HG03457 (cell line): ENCODE measurements at regions not wholly inside any gene's neighbourhood (a gene's known extent, or its start where the extent isn't known, plus 50 kb on each side); places are given as distances from the start of the nearest gene placed in this dataset.

Experiments
- ATAC-seq: cut with Tn5 transposase; IDR thresholded peaks from one replicate; pipeline ENCODE4 v1.9.1; 2021; ENCODE audit warnings: moderate number of reproducible peaks; ENCODE audit not compliant: unreplicated experiment

GRCh38 chr6:4563156-4563555 is 213.0 kb upstream of the CDYL start:
- no peak for ATAC-seq

- no peak for ATAC-seq
These were observed 214.3 kb upstream of the CDYL start for GRCh38 chr6:4561773-4562400.

- ATAC-seq = no peak
These were observed 215.1 kb upstream of the CDYL start for GRCh38 chr6:4561078-4561435.

- no peak for ATAC-seq
These were observed 215.8 kb upstream of the CDYL start for GRCh38 chr6:4560221-4561077.

- no peak for ATAC-seq
These were observed 216.8 kb upstream of the CDYL start for GRCh38 chr6:4559281-4559875.

GRCh38 chr6:4554645-4555044 is 221.6 kb upstream of the CDYL start:
- no peak for ATAC-seq

- ATAC-seq = no peak
These were observed 222.8 kb upstream of the CDYL start for GRCh38 chr6:4553387-4553786.

GRCh38 chr6:4550227-4550597 is 226.0 kb upstream of the CDYL start:
- ATAC-seq = no peak

GRCh38 chr6:4549556-4550226 is 226.5 kb upstream of the CDYL start:
- no peak for ATAC-seq

- ATAC-seq = no peak
These were observed 230.3 kb upstream of the CDYL start for GRCh38 chr6:4545893-4546292.

GRCh38 chr6:4543596-4543995 is 232.6 kb upstream of the CDYL start:
- ATAC-seq = no peak

- ATAC-seq = no peak
These were observed 242.6 kb upstream of the CDYL start for GRCh38 chr6:4533576-4533975.

GRCh38 chr6:4531406-4531805 is 244.8 kb upstream of the CDYL start:
- ATAC-seq = no peak

- ATAC-seq = no peak
These were observed 253.8 kb upstream of the CDYL start for GRCh38 chr6:4522453-4522852.

GRCh38 chr6:4521070-4521469 is 255.1 kb upstream of the CDYL start:
- ATAC-seq = no peak

GRCh38 chr6:4518506-4518905 is 257.7 kb upstream of the CDYL start:
- no peak for ATAC-seq

- no peak for ATAC-seq
These were observed 260.0 kb upstream of the CDYL start for GRCh38 chr6:4516206-4516605.

GRCh38 chr6:4513561-4513960 is 262.6 kb upstream of the CDYL start:
- no peak for ATAC-seq

- ATAC-seq = no peak
These were observed 264.1 kb upstream of the CDYL start for GRCh38 chr6:4512051-4512471.

GRCh38 chr6:4511641-4512020 is 264.6 kb upstream of the CDYL start:
- no peak for ATAC-seq

- ATAC-seq = no peak
These were observed 265.1 kb upstream of the CDYL start for GRCh38 chr6:4510906-4511640.
